Heart left ventricle (tissue), 16 donors: ENCODE measurements at regions not wholly inside any gene's neighbourhood (a gene's known extent, or its start where the extent isn't known, plus 50 kb on each side); places are given as distances from the start of the nearest gene placed in this dataset.

Source experiments
- ATAC-seq, 4 donors: fragments of 200-7000 bp; cut with Tn5 transposase; one replicate each; pipeline ENCODE4 v1.9.1; 2020 to 2022; ENCODE audit warnings: moderate library complexity in 4 of 4, mild to moderate bottlenecking in 3 of 4, moderate number of reproducible peaks in 1 of 4
- DNase-seq, 5 donors: peaks; one replicate each; pipeline ENCODE4 v3.0.0-alpha.2; 2020
- H3K27ac ChIP-seq, 12 donors: fragments of 200-600 bp; sonication (generic) in 4 of 12; one replicate each; pipeline versions ENCODE4 v1.5.0 to v1.8.0; 2016 to 2022; ENCODE audit warnings: mild to moderate bottlenecking in 2 of 12
- H3K27me3 ChIP-seq, 9 donors: fragments of 200-600 bp; sonication (generic) in 2 of 9; one replicate each; pipeline versions ENCODE4 v1.5.1 to v1.8.0; 2016 to 2022; ENCODE audit warnings: mild to moderate bottlenecking in 3 of 9
- H3K36me3 ChIP-seq, 9 donors: fragments of 200-600 bp; sonication (generic) in 2 of 9; one replicate each; pipeline versions ENCODE4 v1.5.0 to v1.8.0; 2018 to 2022; ENCODE audit warnings: mild to moderate bottlenecking in 2 of 9
- H3K4me1 ChIP-seq, 12 donors: fragments of 200-600 bp; sonication (generic) in 4 of 12; one replicate each; pipeline versions ENCODE4 v1.5.0 to v1.8.0; 2016 to 2022; ENCODE audit warnings: mild to moderate bottlenecking in 3 of 12
- H3K4me3 ChIP-seq, 12 donors: fragments of 200-600 bp; sonication (generic) in 4 of 12; one replicate each; pipeline versions ENCODE4 v1.5.0 to v1.8.0; 2017 to 2022; ENCODE audit warnings: mild to moderate bottlenecking in 9 of 12, moderate library complexity in 4 of 12
- H3K9me3 ChIP-seq, 12 donors: fragments of 200-600 bp; sonication (generic) in 4 of 12; one replicate each; pipeline versions ENCODE4 v1.5.0 to v1.8.0; 2016 to 2022; ENCODE audit warnings: mild to moderate bottlenecking in 1 of 12
- CTCF ChIP-seq, 12 donors: fragments of 200-600 bp; sonication (generic) in 4 of 12; IDR thresholded peaks; one replicate each; pipeline versions ENCODE4 v1.5.0 to v1.8.0; 2018 to 2022; ENCODE audit warnings: antibody characterized with exemption in 12 of 12, mild to moderate bottlenecking in 5 of 12
- POLR2A ChIP-seq, 2 donors: fragments of 450-650 bp; IDR thresholded peaks; one replicate each; pipeline ENCODE4 v1.6.1; 2017; ENCODE audit warnings: antibody characterized with exemption in 2 of 2, mild to moderate bottlenecking in 2 of 2, moderate library complexity in 2 of 2
- WGBS, 4 donors: extraction: QIAGEN DNeasy Blood & Tissue Kit in 2 of 4; methylation state at CpG; one replicate each; pipeline versions ENCODE4 v1.1.5 to v1.1.7; 2013 to 2018; 5-methylcytosine and 5-hydroxymethylcytosine counted together
- intact Hi-C, 10 donors: fragments of 100-400 bp; cut with DNase I; formaldehyde crosslinking; loops; one replicate each; pipeline versions ENCODE4 v1.11.1 to v1.14.2; 2022
- donor health status: ischemic (EF 13 %, LVEDD 7.1; RV severe dilation, severe dysfunction).
- donor health status: healthy with polysubstance abuse.
- donor health status: DM: no; HTN: yes; CAD: no.
- donor health status: DM: no; HTN: no; CAD: no.
- donor health status: ischemic (EF 25% LVEDD 6.9; RV normal size, moderate dysfunction).
- donor health status: ischemic (EF 25% LVEDD 5.7; RV mildly dilated, moderate dysfunction).
- donor health status: healthy.
- donor health status: DM: yes; HTN: yes; CAD: no.
- donor health status: ischemic (EF 35%, LVEDD 5.7; RV mildly dilated, moderate dysfunction).
- donor health status: nonischemic (EF 11% LVEDD 7.7; RV severe dilation, severe dysfunction).
- donor health status: DM: yes; HTN: yes; CAD: no.
- donor health status: PGD.
- donor health status: ischemic (EF 29% LVEDD 5.4; RV normal size, mild dysfunction).
- donor health status: nonischemic (EF 23%, LVEDD 6.1; RV moderate dilation, normal function).

- WGBS, 4 donors: 76 to 79% (median 78%) methylated on average over 5 of the region's 5 CpGs
- ATAC-seq: no peak
Observed at GRCh38 chr6:74651948-74652842, 553.7 kb downstream of the COL12A1 start.

GRCh38 chr6:74650668-74651067 is 555.2 kb downstream of the COL12A1 start:
- Histone ChIP-seq H3K27ac (no peak overlapping the region), H3K4me3 (no peak overlapping the region), H3K9me3 (peaks cover 0 to 28% (median 0%) of the 10 kb centered on the region in 12 donors), H3K36me3 (no peaks in the 10 kb centered on the region), H3K4me1 (no peaks in the 10 kb centered on the region), H3K27me3 (no peaks in the 10 kb centered on the region)
- TF ChIP-seq POLR2A (IDR thresholded peaks at IDR 0.05) (no peak), CTCF (IDR thresholded peaks at IDR 0.05) (no peak)
- no peak for DNase-seq
- WGBS, 4 donors: 88 to 92% (median 90%) methylated on average over 3 of the region's 3 CpGs
- ATAC-seq: no peak
- intact Hi-C loops: no loop called here

More at GRCh38 chr6:74651948-74652842, 553.7 kb downstream of the COL12A1 start:
- no peak overlapping the region for H3K4me3 ChIP-seq
- TF ChIP-seq CTCF (IDR thresholded peaks at IDR 0.05) (no peak), POLR2A (IDR thresholded peaks at IDR 0.05) (no peak)
- H3K27ac ChIP-seq: no peak overlapping the region
- no peak for DNase-seq
- intact Hi-C loops: no loop called here
- H3K27me3 ChIP-seq: no peaks in the 10 kb centered on the region
- no peaks in the 10 kb centered on the region for H3K4me1 ChIP-seq
- peaks cover 0 to 25% (median 0%) of the 10 kb centered on the region in 12 donors for H3K9me3 ChIP-seq
- no peaks in the 10 kb centered on the region for H3K36me3 ChIP-seq

GRCh38 chr6:74646461-74646860 is 559.4 kb downstream of the COL12A1 start:
- Histone ChIP-seq H3K36me3 (no peaks in the 10 kb centered on the region), H3K27me3 (no peaks in the 10 kb centered on the region), H3K27ac (no peak overlapping the region), H3K4me3 (no peak overlapping the region), H3K9me3 (peaks cover 0 to 28% (median 0%) of the 10 kb centered on the region in 12 donors), H3K4me1 (no peaks in the 10 kb centered on the region)
- no peak for TF ChIP-seq CTCF (IDR thresholded peaks at IDR 0.05)
- no peak for TF ChIP-seq POLR2A (IDR thresholded peaks at IDR 0.05)
- 93 to 100% (median 98%) methylated on average over 1 of the region's 1 CpG for WGBS, 4 donors
- ATAC-seq (no peak), DNase-seq (no peak)
- intact Hi-C loops: no loop called here

DNA sequence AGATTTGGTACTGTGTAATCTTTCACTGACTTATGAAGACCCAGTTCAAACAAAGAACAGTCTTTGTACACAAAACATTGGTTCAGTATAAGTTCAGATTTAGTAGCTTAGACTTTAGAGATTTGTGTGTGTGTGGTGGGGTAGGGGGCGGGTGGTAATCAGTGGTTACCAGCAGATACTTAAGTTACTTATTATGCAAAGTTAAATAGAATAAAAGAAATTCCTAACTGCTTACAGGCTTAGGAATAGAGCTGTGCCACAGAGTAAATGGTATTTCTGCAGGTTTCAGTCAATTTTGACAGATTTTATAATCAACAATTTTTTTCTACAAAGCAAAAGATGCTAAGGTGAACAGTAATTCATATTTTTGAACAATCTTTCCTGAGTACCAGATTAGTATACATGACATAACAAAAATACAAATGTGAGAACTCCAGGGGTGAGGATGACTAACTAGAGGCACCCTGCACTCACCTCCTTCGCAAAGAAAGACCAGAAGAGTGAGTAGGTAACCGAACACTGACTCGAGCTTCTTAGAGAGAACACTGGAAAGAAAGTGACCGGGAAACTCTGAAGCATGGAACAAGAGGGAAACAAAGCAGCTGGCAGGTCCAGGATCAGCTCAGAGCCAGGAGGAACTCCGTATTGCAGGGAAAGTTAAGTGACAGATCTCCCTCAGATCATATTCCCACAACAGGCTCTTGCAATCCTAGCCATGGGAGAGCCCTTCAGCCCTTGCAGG is 560.6 kb downstream of the COL12A1 start:
- 77 to 86% (median 82%) methylated on average over 6 of the region's 6 CpGs for WGBS, 4 donors
- no peak for DNase-seq

More for the DNA sequence above, 560.6 kb downstream of the COL12A1 start:
- TF ChIP-seq CTCF (IDR thresholded peaks at IDR 0.05) (no peak), POLR2A (IDR thresholded peaks at IDR 0.05) (no peak)
- H3K4me3 ChIP-seq: no peak overlapping the region
- no peaks in the 10 kb centered on the region for H3K4me1 ChIP-seq
- no peaks in the 10 kb centered on the region for H3K36me3 ChIP-seq
- no peaks in the 10 kb centered on the region for H3K27me3 ChIP-seq
- H3K9me3 ChIP-seq: peaks cover 0 to 24% (median 0%) of the 10 kb centered on the region in 12 donors
- ATAC-seq: no peak
- intact Hi-C loops: no loop called here
- no peak overlapping the region for H3K27ac ChIP-seq
